ENCODE measurements at regions not wholly inside any gene's neighbourhood (a gene's known extent, or its start where the extent isn't known, plus 50 kb on each side); places are given as distances from the start of the nearest gene placed in this dataset.

DNA sequence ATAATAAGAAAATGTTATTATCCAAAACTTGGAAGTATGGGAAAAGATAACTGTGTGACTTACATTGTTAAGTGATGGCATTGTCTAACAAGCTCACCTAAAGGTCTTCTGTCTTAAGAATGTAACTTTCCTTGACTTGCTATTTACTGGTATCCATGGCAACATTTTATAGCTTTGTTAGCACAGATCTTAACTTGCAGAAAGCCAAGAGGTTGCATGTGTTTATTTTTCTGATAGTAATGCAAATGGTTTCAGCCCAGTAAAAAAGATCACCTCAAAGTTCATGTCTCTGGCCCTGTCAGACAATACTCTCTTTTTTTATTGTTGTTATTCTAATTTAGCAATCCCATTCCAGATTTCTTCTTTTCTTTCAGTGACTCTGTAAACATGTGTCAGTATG, 425.3 kb downstream of the SPRY1 start:
- DNase-seq: no peak

DNA sequence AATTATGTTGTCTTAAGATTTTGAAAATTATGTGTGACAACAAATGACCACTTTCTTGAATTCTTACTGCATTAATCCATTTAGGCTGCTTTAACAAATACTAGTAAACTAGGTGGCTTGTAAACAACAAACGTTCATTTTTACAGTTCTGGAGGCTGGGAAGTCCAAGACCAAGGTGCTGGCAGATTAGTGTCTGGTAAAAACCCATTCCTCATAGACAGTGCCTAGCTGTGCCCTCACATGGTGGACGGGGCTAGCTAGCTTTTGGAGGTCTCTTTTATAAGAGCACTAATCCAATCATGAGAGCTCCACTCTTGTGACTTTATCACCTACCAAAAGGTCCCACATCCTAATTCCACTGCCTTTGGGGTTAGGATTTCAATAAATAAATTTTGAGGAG, 425.8 kb downstream of the SPRY1 start:
- DNase-seq: no peak

- DNase-seq: no peak
These were observed 426.6 kb downstream of the SPRY1 start for GRCh38 chr4:123823244-123823643.

DNA sequence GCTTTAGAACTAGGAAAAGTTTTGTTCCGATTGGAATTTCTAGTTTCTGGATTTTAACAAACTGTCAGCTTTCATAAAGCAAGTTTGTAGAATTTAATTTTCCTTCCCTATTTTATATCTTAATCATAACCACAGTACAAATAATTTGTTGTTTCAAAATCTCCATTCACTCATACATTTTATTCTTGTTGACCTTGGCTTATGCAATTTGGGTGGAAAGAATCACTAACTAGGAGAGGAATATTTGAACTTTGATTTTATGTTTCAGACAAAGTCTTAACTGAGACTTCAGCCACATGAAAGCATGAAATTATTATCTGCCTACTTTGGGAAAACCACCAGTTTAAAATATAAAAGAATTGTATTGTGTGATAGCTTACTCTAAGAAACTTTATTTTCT, 427.9 kb downstream of the SPRY1 start:
- no peak for DNase-seq

- DNase-seq: no peak
These were observed 429.1 kb downstream of the SPRY1 start for GRCh38 chr4:123825596-123826291.

DNA sequence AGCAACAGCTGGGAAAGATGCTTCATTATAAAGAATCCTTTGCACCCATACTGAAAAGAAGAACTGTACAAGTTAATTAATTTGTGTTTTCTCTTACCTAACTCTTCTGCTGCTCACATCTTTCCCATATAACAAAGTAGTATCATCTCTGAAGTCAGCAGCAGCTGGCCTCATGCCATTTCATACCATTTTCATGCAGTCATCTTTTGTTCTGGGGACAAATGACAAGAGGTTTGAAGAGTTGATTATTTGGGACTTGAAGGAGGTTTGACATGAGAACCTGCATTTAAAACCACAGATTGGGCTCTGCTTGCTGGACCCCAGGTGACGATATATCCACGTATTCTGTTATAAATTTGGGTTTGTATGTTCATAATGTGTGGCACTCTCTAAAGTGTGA, 430.3 kb downstream of the SPRY1 start:
- DNase-seq: no peak

GRCh38 chr4:123827511-123827910, 430.9 kb downstream of the SPRY1 start:
- no peak for DNase-seq

GRCh38 chr4:123830930-123831329, 434.3 kb downstream of the SPRY1 start:
- no peak for DNase-seq

GRCh38 chr4:123832173-123833026, 435.8 kb downstream of the SPRY1 start:
- DNase-seq: no peak

DNA sequence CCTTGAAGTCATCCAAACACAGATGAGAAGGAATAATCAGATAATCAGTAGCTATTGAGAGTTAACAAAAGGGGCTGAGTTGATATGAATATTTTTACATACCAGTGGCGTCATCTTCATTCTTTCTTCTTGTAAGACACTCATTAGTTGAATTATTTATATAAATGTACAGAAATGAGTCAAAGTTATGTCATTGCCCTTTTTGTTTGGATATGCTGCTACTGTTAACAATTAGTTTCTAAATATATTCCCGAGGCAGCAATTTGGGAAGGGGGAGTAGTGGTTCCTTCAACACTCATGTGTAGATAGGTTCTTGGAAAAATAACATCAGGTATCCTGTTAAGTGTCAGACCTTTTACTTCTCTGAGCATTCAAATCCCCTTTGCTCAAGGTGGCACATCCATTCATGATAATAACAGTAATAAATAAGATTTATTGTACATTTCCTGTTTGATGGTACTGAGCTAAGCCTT, 436.6 kb downstream of the SPRY1 start:
- DNase-seq: no peak

GRCh38 chr4:123835831-123836590, 439.4 kb downstream of the SPRY1 start:
- DNase-seq: no peak

GRCh38 chr4:123836851-123837595, 440.4 kb downstream of the SPRY1 start:
- DNase-seq: no peak

DNA sequence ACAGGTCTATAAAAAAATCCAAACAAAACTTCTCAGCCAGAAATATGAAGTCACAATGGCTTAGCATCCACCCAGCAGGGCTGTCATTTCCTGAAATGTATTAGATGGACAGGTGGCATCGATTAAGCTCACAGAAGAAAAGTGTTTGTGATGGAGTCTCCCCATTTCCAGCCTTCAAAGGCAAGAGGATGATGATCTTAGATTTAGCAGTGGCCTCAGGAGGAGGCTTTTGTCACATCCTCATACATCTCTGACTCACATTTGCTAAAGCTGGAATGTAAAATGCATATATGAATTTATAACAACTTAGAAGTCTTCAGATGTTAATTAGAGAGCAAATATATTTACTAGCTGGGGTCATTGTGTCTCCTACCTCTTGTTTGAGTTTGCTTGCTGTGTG, 441.9 kb downstream of the SPRY1 start:
- no peak for DNase-seq

- no peak for DNase-seq
These were observed 443.6 kb downstream of the SPRY1 start for GRCh38 chr4:123840197-123840596.

DNA sequence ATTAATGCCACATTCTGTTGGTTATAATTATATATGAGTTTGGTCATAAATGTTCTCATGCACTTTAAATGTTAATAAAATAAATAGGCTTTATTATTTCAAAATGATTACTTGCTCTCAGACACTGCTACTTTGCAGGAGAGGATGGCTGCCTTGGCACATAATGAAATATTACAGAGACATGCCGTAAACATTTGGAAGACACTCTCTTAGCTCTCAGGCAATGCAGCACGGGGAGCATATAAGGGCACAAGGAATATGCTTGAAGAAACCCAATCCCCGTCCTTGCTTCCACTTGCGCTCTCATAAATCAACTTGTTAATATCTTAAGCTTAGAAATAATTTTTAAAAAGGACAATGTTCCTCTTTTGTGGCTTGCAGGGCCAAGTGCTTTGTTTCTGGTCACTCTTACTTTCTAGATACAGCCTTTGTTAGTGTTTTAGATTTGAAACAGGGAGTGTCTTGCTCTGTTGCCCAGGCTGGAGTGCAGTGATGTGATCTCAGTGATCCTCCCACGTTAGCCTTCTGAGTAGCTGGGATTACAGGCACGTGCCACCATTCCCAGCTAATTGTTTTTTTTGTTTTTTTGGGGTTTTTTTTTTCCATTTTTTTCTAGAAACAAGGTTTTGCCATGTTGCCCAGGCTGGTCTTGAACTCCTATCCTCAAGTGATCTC, 445.0 kb downstream of the SPRY1 start:
- DNase-seq: no peak

- DNase-seq: no peak
These were observed 446.5 kb downstream of the SPRY1 start for GRCh38 chr4:123843137-123843536.

- DNase-seq: no peak
These were observed 447.8 kb downstream of the SPRY1 start for GRCh38 chr4:123844374-123844773.

DNA sequence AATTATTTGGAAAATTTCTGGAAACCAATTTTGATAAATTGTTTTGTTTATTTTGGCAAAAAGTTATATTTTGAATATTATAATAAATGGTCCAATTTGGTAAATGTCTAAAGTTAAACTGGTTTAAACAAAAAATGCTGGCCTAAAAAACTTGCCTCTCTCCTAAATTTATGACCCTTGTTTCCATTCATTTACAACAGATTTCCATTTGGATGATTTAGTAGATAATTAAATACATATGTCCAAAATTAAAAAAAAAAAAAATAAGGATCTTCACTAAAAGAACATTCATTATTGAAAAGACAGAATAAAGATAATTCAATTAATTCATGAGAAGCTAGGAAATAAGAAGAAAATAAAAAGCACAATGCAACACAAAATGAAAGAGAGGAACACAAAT, 449.5 kb downstream of the SPRY1 start:
- no peak for DNase-seq

DNA sequence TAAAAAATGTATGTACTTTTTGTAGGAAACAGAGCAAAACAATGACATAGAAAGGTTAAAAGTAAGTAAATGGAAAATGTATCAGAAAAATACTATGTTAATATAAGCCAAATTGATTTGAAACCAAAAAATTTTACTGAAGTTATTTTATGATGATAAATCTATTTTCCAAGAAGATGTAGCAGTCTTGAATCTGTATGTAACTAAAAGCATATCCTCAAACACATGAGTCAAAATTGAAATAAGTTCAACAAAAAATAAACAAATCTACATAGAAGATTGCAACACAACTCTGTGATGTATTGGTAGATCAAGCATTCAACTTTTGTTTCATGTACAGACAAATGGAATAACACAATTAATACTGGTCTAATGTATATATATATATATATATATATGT, 450.0 kb downstream of the SPRY1 start:
- DNase-seq: no peak

- no peak for DNase-seq
These were observed 452.0 kb downstream of the SPRY1 start for GRCh38 chr4:123848606-123849005.

DNA sequence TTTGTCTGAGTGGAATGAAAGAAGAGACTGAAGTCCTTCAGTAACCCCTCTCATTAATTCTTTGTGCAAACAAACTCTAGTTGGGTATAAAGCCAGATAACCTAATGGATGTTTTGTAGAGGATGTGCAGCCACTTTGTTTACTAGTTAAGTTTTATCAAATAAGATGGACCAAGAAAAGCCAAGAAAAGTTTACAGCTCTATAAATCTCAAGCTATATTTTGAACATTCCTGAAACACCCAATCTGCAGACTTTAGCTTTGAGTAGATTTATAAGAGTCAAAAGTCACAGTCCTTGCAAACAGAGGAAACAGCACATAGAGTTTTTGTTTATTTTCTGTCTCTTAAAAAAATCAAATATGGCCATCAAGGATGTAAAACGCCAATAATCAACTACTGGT, 452.9 kb downstream of the SPRY1 start:
- DNase-seq: no peak

DNA sequence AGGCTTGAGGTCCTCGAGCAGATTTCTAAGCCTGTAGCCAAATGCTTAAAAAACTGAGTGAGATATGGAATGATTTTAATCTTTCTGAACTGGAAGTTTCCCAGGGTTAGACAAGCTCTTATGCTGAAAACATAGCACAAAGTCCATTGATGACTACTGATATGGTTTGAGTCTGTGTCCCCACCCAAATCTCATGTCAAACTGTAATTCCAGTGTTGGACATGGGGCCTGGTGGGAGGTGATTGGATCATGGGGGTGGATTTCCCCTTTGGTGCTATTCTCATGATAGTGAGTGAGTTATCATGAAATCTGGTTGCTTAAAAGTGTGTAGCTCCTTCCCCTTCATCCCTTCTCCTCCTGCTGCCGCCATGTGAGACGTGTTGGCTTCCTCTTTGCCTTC, 454.9 kb downstream of the SPRY1 start:
- DNase-seq: no peak
